RPMI8226 (cell line): ENCODE measurements at regions not wholly inside any gene's neighbourhood (a gene's known extent, or its start where the extent isn't known, plus 50 kb on each side); places are given as distances from the start of the nearest gene placed in this dataset.
"Not testable (repeated sequence)": the region's sequence is repeated elsewhere in the genome, so short reads cannot be mapped to it uniquely, and the experiment has no call there.

Experiments
- DNase-seq: peaks from one replicate; pipeline ENCODE4 v3.0.0-alpha.2; 2015

DNA sequence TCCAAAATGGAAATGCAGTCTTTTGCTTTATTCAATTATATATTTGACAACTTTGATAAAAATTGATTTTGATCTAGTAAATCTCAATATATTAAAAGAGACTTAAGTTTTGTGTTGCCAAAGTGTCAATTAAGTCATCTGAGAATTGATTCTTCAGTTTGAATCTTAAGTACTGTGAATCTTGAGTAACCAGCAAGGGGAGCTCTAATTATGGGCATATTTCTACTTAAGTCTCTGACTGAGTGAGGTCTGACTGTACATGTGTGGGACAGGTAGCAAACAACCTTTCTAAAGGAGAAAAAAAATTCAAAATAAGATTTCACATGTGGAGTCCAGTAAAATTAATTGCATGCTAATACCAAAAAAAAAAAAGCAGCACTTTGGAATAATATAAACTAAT is 503.7 kb upstream of the SLC8A1 start:
- DNase-seq, result no peak

GRCh38 chr2:40957508-40957907 is 505.6 kb upstream of the SLC8A1 start:
- no peak for DNase-seq

DNA sequence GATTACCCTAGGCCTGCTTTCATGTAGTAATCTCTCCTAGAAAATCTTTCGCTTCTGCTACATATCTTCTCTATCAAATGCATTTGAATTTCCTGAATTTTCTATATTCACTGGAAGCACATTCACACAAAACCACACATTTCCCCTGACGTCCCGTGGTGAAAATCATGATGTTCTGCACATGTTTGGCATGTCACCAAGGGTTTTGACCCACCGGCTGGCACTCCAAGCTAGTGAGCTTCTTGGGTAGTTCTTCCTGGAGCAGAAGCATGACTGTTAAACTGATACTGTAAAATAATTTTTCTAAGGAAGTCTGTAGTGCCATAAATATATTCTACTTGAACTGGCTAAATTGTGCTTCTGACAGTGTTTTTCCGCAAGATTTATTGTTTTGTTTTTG is 510.1 kb upstream of the SLC8A1 start:
- DNase-seq, result no peak

DNA sequence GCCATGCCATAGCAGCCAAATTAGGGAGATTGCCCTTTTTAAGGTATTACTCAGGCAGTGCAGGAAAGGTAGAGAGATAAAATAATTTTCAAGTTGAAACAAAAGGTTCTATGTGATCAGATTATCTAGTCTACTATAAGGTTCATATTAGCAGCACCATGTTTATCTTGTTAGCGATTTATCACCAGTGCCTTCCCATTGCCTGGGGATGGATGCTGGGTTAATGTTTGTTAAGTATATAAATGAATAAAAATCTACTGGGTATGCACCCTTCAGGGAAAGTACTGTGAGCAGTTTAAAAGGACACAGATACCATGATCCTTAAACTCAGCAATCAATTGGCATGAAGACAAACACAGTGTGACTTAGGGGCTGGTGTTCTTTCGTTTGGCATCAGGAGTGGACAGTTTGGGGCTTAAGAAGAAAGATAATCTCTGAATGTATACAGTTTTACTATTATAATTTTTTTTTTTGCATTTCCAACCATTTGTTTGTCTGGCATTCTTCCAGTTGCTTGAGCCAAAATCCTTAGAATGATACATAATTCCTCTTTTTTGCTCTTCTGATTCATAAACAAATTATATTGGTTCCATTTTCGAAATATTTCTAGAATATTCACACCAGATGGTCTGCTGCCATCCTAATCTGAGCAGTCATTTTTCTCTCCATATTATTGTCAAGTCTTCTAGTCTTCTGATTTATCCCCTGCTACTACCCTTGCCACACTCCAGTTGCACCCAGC is 512.8 kb upstream of the SLC8A1 start:
- DNase-seq, result no peak

DNA sequence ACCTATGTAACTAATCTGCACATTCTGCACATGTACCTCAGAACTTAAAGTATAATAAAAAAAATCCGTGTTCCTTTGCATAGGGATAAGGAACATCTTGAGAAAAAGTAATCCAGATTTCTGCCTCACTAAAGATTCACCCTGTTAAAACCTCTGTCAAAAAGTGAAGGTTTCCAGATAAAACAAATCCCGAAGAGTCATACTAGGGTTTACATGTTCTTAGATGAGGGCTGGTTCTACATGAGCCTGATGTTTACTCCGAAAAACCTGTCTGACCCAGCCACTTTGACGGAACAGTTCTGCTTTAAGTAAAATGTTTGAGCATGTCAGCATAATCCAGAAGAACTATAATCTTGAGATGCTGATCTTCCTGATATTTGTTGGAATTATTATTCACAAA is 515.6 kb upstream of the SLC8A1 start:
- no peak for DNase-seq

DNA sequence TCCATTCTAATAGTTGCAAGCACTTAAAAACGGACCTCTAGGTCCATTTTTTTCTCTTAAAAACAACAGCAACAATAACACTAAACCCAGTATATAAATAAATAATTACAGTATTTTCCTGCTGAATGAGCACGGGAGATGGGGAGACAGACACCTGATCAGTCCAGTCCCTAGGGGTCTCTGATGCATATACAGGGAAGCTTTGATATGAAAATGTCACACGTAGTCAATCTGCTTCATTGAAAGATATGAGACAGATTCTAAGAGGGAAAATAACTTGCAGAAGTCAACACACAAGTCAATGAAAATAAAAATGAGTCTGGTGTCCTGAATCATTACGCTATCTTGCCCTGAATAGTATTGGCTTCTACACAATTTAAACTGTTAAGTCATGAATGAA is 523.3 kb upstream of the SLC8A1 start:
- no peak for DNase-seq

- DNase-seq, result no peak
Observed at GRCh38 chr2:40997362-40997761, 545.5 kb upstream of the SLC8A1 start.

- DNase-seq, result no peak
Observed at GRCh38 chr2:41000374-41000773, 548.5 kb upstream of the SLC8A1 start.

DNA sequence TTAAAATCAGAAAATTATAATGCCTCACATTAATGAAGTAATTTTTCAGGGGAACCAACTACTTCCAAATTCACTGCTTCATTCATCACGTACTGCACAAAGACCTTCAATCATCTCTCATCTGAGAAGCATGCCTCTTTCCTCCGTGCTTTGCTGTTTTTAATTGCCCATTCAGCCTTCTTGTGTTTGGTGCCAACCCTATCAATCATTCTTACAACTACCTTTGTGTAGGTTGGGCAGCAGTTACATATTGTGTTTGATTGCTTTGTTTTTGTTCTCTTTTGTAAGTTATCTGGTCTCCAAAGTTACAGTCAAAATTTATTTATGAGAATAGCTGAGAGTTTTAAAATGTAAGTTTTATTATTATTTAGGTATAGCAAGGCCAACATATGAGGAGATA is 549.0 kb upstream of the SLC8A1 start:
- no peak for DNase-seq

DNA sequence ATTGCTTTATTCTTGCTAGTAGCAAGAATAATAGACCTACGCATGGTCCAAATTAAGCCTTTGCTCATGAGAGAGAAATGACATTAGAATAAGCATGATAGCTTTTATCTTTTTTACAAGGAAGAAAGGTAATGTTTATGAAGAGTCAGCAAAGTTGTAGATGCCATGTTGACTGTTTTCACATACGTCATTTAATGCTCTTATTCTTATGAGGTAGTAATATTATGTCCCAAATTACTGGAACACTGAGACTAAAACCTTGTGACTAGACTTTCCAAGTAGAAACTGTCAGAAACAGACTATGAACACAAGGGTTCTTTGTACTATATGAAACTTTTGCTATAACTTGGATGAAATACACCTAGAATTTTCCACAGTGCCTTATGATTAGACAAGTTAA is 552.8 kb upstream of the SLC8A1 start:
- DNase-seq, result no peak

- no peak for DNase-seq
Observed at GRCh38 chr2:41020358-41020757, 568.5 kb upstream of the SLC8A1 start.

DNA sequence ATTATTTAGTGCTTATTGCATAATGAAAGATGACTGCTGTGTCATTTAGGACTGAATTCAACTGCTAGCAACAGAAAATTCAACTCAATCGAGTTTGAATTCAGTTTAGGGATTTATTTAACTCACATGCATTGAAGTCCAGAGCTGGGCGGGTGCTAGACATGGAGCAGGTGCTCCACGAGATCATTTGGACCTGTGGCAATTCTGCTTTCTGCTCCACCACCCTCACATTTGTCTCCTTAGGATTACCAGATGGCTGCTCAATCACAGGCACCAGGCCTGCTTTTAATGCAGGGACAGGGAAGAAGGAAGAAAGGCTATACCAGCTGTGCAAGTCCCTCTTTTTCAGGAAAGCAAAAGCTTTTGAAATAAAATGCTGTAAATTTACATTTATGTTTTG is 572.9 kb upstream of the SLC8A1 start:
- DNase-seq, result no peak

DNA sequence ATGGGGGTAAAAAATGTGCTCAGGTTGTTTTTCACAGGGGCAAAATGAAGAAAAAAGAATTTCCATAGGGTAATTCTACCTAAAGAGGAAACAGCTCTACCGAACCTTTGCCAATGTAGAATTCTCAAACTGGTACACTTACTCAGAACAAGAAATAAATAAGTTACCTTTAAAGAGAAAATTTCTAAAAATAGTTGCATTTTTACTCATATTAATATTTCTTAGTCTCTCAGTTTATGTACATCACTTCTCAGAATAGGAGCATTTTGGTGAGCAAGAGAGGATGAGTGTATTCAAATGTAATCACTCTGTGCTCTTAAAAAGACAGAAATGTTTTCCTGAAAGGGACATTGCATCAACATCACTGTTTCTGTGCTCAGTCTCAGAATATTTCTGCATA is 574.7 kb upstream of the SLC8A1 start:
- DNase-seq, result no peak

GRCh38 chr2:41027095-41027494 is 575.2 kb upstream of the SLC8A1 start:
- no peak for DNase-seq

DNA sequence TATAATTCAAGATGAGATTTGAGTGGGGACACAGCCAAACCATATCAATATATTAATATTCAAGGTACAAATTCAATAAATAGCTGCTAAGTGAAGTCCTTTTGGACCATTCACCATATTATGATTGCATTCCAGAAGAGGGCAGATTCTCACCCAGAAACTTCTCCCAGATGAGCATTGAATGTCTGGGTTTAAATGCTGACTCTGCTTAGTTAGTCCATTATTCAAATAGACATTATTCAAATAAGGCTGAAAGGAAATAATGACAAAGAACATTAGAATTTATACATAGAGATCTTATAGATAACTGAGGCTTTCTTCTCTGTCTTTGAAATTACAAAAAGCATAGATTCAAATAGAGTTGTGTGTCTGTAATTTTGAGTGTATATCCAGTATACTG is 579.4 kb upstream of the SLC8A1 start:
- no peak for DNase-seq

GRCh38 chr2:41032715-41033114 is 580.8 kb upstream of the SLC8A1 start:
- no peak for DNase-seq

GRCh38 chr2:41033127-41033526 is 581.2 kb upstream of the SLC8A1 start:
- DNase-seq, result no peak

GRCh38 chr2:41038408-41038807 is 586.5 kb upstream of the SLC8A1 start:
- DNase-seq, result no peak

DNA sequence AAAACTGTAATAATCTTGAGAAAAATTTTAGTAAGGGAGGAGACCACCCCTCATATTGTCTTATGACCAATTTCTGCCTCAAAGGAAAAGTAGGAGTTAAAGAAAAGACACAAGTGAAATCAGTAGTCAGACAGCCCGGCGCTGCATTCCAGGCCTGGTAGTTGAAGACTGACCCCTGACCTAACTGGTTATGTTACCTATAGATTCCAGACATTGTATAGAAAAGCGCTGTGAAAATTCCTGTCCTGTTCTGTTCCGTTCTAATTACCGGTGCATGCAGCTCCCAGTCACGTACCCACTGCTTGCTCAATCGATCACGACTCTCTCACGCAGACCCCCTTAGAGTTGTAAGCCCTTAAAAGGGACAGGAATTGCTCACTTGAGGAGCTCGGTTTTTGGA is 587.9 kb upstream of the SLC8A1 start:
- DNase-seq, result not testable (repeated sequence)

DNA sequence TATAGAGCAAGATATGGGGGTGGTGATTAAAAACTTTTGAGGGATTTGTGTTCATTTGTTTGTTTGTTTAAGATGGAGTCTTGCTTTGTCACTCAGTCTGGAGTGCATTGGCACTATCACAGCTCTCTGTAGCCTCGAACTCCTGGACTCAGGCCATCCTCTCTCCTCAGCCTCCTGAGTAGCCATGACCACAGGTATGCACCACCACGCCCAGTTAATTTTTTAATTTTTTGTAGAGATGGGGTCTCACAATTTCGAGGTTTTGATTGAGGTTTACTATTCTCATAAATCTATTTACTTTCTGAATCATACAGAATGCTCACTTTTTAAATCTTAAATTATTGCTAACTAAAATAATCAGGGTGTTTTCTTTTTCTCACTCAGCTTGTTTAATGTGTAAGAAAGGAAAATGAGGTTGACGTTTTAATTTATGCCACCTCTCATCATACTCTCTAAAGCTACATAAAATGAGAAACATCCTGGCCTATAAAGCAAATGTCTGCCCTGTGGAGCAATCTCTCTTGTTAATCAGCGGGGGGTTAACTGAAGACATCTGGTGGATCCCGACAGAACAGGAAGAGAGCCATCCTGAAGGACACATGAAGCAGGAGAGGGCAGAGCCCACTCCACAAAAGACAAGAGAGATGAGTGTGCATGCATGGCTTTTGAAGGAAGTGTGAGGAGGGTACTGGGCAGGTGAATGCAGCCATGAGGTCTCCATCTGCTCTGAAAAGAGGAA is 589.1 kb upstream of the SLC8A1 start:
- no peak for DNase-seq

DNA sequence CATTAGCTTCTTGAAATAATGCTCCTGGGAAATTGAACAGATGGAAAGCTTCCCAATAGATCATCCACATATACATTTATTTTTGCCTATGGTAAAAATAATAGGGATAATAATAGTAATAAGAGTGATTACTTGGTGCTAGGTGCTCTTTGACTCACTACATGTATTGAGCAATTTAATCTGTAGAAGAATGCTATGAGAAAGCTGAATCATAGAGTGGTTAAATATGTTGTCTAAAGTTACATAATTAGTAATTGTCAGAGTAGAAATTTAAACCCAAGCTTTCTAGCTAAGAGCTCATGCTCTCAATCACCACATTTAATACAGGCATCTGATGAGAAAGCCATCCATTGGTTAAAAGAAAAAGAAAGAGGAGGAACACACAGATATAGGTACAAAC is 590.5 kb upstream of the SLC8A1 start:
- DNase-seq, result no peak

GRCh38 chr2:41061356-41061755 is 609.5 kb upstream of the SLC8A1 start:
- DNase-seq, result no peak

GRCh38 chr2:41062336-41062735 is 610.4 kb upstream of the SLC8A1 start:
- DNase-seq, result no peak

DNA sequence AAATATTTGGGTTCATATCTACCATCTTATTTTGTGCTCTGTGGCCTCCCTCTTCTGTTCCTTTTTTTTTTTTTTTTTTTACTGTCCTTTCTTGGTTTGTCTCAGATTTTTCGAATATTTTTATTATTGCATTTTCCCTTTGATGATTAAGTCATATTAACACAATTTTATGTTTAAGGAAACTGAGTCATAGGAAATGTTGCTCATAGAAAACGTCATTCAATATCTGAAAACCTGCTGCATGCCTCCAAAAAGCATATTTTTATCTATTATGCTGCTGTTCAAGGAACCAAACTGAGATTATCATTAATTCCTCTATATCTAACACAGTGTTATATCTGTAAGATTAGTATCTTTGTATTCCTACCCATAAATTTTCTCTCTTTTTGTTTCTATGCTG is 614.3 kb upstream of the SLC8A1 start:
- DNase-seq, result no peak

DNA sequence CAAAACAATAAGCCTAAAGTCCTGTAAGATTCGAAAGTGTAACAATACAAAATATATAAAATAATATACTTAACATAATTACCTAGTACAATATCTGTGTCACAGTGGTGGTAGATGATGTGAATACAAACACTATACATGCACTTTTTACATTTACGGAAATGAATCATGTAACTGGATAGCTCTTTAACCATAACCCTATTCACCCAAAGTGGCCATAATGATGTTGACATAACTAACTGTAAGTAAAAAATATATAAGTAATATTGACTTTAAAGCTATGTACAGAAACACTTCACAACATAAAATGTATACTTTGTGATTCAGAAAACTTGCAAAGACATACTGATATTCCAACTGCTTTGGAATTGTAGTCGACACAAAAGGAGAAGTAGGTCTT is 616.9 kb upstream of the SLC8A1 start:
- DNase-seq, result no peak
